Ramos (cell line): ENCODE measurements at regions not wholly inside any gene's neighbourhood (a gene's known extent, or its start where the extent isn't known, plus 50 kb on each side); places are given as distances from the start of the nearest gene placed in this dataset.

Source experiments
- in situ Hi-C: fragments of 300-500 bp; cut with MboI; formaldehyde crosslinking; loops from one replicate; pipeline ENCODE4 v1.14.3; 2022; ENCODE audit warnings: low sequenced_read_pairs; ENCODE audit not compliant: unreplicated experiment

DNA sequence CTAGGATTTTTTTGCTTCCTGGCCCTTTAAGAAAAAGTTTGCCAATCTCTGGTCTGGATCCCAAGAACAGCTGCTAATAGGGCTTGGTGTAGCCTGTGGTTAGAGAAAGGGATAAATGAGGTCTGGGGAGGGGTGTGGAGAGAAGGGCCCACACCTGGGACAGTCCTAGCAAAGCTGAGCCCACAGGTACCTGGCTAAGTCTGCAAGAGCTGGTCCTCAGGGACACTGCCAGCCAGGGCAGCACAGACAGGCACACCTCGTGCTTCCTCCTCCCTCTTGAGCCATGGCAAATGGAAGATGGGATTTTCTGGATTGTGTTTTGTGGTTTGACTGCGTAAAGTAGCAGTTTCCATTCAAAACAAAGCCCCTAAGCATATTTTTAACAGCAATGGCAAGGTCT lies 217.5 kb downstream of the SOX9 start:
- in situ Hi-C loops = no loop called here

DNA sequence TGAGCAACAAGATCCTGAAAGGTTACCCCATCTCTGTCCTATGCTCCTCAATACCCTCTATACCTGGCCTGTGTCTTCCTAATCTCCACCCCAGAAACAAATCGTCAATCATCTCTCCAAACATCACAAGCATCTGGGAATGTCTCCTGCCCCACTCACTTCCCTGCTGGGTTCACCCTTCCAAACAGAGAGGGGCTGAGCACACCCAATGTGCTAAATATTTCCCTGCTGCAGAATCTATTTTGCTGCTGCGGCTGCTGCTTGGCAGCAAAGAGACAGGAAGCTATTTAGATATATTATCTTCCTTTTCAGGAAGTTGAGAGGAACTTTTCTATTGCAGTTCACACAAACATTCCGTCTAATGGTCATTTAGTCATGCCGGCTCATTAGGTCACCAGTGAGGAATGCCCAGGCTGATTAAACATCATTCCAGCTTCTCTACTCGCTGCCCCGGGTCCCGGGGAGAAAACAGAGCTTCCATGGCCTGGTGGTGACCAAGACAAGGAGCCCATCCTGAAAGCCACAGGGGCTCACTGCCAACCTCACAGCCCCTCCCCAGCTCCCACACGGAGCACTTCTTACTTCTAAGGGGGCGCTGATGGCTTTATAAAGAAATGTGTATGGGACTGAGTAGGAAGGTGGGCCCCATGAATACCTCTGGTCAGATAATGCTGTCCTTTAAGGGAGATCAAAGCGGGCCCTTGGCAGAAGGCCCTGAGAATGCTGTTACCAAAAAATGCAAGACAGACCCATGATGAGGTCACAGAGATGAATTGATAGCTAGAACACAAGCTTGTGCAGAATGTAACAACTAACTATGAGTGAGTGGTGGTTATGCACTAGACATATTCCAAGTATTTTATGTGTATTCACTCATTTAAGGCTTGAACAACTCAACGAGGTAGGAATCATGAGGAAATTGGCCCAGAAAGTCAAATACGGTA lies 218.3 kb downstream of the SOX9 start:
- in situ Hi-C loops = no loop called here

DNA sequence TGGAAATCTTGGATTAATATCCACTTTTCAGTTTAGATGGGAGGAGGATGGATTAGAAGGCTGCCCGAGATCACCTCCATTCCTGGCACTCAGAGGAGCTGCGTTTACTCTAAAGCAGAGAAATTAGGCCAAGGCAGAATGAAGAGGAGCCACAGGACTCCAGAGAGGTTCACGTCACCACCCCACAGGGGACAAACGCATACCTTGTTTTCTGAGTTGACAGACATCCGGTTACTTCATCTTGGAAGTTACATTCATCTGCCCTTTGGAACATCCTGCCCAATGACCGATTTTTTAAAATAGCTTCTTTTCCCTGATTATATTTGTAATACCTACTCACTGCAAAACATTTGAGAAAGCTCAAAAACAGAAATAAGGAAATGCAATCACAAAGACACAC lies 220.0 kb downstream of the SOX9 start:
- in situ Hi-C loops = no loop called here

DNA sequence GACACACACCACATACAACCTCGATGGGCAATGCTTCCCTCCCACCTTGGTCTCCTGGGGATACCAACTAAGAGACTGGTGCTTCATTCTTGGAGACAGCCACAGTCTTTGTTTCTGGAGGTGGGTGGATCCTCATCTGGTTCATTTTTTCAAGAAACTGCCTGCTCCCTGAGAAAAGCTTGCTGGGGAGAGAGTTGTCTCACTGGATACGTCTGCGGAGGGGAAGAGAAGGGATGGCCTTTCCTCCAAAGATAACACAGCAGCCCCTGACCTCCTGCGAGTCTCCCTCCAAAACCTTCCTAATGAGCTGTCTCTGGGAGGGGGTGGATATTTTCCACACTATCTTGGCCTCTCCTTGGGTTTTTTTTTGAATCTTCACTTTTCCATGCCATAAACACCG lies 221.2 kb downstream of the SOX9 start:
- in situ Hi-C loops = no loop called here

DNA sequence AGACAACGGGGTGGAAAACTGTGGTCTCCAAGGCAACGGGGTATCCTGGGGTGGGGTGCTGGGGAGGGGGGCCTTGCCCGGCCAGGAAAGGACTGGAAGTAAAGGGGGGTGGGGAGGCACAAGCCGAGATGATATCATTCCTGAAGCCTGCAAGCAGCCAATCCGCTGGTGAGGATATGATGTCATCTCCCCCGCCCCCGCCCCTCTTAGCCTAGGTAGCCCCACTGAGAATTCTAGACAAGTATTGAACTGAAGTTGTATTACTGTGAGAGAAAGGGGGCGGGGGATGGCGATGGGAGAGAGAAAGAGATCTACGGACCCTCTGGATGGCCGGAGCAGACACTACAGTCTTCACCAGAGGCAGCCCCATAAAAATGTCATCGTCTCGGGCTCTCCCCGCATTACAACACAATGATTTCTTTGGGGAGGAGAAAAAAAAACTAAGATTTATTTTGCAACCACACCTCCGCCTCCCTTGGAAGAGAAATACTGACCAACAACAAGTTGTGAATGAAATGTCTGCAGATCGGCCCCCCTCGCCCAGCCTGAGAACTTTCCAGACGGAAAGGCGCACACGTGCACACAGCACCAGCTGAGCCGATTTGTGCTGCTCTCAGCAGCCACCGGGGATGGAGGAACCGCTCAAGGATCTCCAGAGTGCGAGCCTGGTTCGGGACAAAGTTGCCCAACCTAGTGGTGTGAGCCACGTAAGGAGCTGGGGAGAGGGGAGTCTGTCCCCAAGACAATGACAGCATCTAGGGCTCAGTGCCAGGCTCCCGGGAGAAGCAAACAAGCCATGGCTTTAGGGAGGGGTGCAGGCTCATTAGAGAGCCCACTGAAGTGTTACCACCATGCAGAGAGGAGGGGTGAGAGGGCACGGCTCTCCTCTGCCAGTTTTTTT lies 222.1 kb downstream of the SOX9 start:
- in situ Hi-C loops = no loop called here

DNA sequence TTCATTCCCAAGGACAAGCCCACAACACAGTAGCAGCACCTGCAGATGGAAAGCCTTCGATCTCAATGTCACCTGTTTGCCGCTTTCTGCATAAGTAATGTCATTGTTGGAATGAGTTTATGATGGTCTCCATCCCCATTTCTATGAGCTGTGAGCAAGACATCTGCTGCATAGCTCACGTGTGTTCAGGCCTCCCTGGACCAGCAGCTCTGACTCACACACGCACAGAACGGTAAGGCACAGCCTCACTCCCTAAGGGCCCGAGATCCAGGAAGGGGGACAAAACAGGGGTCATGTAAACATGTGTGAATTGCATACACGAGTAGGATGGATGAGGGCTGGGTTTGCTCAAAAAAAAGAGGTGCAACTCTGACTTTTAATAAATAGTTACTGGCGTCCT lies 223.1 kb downstream of the SOX9 start:
- in situ Hi-C loops = no loop called here

DNA sequence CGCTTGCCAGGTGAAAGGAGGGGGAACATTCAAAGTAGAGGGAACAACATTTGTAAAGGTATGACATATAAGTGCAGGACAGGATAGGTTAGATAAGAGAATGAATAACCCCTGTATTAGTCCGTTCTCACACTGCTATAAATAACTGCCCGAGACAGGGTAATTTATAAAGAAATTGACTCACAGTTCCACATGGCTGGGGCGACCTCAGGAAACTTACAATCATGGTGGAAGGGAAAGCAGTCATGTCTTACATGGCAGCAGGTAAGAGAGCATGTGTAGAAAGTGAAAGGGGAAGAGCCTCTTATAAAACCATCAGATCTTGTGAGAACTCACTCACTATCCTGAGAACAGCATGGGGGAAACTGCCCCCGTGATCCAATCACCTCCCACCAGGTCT lies 223.8 kb downstream of the SOX9 start:
- in situ Hi-C loops = no loop called here

DNA sequence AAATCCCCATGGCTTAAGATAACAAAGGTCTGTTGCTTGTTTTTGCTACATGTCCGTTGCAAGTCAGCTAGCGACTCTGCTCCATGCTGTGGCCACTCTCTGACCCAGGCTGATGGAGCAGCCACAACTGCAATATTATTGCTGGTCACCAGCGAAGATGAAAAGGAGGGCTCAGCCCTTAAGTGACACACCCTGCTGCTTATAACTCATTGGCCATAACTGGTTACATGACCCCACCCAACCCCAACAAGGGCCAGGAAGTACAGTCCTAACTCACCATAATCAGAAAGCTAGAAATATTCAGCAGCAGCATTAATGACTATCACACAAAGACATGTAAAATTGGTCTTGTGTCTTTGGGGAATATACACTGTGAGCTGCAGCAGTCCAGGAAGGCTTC lies 224.3 kb downstream of the SOX9 start:
- in situ Hi-C loops = no loop called here

DNA sequence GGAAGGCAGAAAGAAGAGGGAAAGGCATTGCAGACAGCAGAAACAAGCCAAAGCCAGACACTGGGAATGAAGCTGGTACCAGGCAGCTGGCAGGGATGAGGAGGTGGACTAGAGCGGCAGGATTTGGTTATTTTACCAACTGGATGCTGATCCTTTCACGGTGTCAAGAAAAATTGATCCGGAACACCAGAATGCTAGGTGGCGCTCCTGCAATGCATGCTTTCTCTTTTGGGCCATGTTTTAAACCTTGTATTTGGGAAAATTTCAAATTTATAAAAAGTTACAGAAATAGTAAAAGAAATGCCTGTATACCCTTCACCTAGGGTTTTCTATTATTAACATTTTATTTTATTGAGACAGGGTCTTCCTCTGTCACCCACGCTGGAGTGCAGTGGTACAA lies 224.7 kb downstream of the SOX9 start:
- in situ Hi-C loops = no loop called here

DNA sequence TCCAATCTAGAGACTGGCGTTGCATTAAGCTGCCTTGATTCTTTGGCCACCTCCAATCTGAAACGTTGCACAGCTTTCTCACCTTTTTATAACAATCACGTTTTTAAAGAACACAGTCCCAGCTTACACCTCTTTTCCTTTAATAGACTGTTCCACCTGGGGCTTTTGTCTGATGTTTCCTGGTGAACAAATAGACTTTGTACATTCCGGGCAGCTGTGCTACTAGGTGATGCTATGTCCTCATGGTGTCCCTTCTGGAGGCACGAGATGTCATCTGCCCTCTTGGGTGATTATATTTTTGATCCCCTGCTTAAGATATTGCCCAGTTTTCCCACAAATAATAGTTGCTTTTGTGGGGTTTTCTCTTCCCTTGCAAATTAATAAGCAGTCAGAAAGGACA lies 225.5 kb downstream of the SOX9 start:
- in situ Hi-C loops = no loop called here

DNA sequence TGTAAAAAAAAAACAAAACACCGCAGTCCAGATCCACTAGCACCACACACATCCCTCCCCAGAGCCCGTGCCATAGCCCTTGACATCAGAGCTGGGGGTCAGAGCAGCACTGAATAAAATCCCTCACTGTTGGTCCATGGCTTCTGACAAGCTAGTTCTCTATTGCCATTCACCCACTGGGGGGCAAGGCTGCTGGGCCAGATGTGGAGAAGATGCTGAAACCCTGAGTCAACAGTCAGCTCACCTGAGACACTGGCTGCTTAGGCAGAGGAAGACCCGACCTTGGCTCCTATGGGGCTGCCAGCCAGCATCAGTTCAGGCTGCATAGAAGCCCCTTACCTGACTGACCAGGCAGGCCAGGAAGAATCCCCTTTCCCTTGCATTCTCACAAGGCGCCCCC lies 228.2 kb downstream of the SOX9 start:
- in situ Hi-C loops = no loop called here

DNA sequence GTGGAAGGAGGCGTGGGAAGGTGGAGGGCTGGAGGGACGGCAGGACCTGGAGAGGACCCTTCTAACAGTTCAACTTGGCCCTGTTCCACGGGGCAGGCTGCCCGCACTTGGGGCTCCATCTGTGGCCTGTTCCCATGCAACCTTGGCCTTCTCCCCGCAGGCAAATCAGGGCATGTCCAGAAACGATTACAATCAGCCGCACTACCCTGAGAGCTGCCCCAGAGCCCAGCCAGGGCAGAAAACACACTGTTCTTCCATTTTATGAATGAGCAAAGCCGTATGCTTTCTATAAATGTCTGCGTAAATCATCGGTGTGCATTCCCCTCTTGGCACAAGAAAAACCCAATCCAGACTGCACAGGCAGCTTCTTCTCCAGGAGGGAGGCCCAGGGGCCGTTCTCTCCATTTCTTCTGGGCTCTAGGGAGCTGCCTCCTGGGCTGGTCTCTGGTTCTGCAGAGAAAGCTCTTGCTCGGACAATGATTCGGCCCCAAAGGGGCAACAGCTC lies 228.7 kb downstream of the SOX9 start:
- in situ Hi-C loops = no loop called here

DNA sequence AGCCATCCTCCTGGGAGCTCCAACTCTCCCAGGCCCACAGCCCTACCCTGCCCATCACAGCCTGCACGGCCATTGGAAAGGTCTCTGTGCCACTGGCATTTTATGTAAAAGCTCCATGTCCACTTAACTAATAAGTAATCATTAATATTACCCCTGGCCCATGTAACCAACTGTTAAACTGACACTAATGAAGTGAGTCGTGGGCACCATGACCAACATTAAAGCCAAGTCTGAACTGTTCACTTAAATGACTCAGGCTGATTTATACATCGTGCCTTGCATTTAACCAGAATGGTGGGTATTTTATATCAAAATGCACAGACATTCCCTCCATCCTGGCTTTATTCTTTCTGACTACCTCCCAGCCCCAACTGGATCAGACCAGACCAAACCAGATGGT lies 229.3 kb downstream of the SOX9 start:
- in situ Hi-C loops = no loop called here

DNA sequence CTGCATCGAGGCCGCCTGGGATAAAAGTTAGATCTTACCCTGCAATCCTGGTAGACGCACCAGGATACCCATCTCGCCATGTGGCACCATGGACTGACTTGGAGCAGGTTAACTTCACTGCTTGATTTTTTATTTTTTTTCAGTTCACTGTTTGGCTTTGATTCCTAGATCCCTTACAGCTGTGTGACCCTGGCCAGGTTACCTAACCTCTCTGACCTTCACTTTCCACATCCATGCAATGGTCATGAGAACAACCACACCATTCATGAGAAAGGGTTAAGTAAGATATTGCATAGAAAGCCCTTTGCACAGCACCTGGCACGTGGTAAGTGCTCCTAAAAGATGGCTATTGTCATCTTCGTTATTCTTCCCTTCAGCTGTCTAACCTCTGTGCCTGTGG lies 230.5 kb downstream of the SOX9 start:
- in situ Hi-C loops = no loop called here

DNA sequence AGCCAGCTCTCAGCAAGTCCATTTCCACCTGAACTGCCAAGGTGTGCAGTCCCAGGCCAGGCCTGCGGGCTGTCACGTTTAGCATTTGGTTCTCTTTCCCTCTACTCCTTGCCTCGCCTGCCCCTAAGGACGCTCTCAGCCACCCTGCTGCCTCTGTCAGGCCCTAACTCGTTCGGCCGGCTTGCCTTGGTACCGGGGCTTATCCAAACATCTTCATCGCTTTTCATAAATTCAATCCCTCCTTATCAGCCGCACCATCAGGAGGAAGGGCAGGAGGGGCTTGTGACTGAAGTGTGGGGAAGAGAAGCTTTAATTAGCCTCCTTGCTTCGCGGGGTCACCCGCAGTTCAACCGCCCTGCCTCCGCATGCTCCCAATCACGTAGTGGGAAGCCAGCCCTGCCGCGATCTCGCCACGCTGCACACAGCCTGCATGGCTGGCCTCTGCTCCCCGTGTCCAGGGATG lies 231.1 kb downstream of the SOX9 start:
- in situ Hi-C loops = no loop called here

DNA sequence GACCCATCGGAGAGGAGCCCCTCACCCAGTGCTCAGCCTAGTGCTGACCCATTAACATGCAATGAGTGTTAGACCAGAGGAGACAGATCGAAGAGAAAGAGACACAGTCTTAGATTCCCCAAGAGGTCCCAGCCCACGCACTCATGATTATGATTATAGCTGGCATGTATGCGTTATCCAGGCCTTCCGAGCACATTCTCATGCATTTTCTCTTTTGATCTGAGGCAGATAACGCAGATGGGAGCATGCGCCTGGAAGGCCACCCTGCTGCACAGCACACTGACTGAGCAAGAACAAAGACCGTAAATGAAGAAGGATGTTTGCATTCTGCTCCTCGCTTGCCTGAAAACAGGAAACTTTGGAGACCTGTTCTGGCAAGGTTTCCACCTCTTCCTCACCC lies 232.7 kb downstream of the SOX9 start:
- in situ Hi-C loops = no loop called here

DNA sequence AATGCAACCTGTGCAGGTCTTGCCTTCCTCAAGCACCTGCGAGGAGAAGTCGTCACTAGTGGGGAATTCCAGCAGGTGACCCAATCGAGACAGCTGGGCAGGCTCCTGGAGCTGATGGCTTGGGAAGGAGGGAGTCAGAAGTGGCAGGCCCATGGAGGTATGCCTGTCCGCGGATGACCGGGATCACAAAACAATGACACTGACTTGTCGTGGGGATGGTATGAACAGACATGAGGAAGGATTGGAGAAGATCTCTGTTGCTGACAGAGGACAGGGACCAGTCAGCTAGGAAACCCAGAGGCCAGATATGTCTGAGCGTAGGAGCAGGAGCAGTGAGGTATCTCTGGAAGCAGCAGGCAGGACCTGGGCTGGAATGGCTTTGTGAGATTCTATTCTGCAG lies 233.3 kb downstream of the SOX9 start:
- in situ Hi-C loops = no loop called here

DNA sequence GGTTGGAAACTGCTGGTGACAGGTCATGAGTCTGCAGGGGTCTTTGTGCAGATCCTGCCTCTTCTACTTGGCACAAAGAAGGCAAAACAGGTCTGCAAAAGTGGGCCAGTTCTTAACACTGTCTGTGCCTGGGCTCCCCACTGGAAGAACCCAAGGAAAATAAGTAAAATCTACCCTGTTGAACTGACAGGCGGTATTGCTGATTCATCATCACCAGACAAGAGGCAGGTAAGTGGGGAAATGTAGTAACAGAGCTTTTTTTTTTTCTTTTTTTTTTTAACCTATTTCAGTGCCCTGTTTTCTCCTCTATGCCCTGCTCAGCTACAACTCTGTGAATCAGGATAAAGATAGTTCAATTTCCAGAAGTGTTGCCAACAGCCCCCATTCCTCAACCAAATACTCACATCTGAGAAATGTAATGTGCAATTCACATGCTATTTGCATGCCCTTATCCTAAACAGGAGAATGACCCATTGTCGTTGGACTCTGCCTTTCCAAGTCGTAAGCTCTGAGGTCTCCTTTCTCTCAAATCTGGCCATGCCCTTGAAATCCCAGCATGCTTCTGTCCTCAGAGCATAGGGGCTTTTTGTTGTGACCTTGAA lies 237.0 kb downstream of the SOX9 start:
- in situ Hi-C loops = no loop called here

DNA sequence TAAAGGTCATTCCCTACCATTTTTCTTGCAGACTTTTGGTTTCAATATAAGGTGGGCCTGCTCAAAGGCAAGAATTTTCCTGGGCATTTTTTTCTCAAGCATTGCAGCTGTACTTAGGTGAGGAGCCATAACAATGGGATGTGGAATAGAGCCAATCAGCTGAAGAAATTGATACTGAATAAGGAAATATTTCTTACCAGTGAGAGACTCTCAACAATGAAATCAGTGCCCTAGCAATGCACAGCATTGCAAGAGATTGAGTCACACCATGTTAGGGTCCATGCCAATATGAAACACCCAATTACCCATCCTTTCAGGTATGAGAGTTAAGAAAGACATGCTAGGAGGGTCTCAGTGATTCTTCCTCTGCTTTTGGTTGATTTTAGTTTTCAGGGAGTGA lies 237.6 kb downstream of the SOX9 start:
- in situ Hi-C loops = no loop called here

DNA sequence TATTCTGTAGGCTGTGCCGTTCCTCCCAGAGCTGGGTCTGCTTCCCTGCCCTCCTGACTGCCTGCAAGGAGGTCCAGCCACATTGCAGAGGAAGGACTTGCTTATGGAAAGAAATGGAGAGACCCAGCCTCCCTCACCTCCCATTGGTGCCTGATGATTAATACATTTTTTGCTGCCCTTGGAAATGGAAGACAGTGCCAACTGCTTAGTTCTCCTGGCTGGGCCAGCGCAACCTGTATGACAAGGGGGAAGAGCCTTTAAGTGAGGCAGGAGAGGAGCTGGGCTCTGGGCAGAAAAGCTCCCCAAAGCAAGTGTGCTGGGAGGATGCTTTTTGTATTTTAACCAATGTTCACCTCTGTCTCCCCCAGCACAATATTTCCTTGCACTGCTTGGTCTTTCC lies 238.5 kb downstream of the SOX9 start:
- in situ Hi-C loops = no loop called here

DNA sequence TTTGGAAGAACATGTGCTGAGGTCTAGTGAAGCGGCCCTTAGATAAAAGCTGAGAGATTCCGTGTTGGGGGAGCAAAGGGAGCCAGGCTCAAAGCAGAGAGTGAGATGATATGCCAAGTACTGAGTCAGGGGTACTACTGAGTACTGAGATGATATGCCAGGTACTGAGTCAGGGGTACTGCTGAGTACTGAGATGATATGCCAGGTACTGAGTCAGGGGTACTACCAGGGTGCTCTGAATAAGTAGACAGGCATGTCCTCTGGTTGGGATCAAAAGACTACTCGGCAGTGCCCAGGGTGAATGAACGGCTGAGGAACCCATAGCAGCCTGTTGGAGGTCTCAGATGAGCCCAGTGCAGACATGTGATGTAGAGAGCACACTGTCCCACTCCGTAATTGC lies 239.0 kb downstream of the SOX9 start:
- in situ Hi-C loops = no loop called here
